ENCODE measurements at regions not wholly inside any gene's neighbourhood (a gene's known extent, or its start where the extent isn't known, plus 50 kb on each side); places are given as distances from the start of the nearest gene placed in this dataset.

DNA sequence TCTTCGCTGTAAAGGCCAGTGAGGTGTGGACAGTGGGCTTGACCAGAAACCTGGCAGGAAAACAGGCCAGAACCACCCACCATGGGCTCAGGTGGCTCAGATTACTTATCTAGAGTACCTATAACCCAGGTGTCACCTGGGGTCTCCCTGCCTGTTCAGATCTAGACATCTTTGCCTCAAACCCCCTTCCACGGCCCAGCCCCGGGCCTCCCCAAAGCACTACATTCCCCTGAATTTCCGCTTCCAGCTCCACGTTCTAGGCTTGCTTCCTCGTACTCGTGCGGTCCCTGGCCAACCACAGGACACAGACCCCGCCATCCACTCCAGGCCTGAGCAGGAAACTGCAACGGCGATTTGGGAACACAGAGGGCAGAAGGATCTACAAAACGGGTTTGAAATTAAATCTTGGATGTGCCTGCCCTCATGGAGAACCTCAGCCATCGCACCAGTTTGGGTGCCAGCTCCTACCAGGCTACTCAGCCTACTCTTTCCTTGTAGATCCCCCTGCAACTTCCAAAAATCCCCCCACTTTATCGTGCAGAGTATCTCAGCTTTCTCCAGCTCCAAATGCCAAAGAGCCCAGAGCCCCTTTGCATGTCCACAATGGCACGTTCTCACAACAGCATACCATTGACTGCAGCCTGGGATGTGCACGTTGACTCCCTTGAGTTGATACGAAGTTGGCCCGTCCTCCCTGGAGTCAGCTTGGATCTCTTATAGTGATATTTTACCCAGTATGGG is 62.7 kb upstream of the CACUL1 start:
- DNase-seq (ENCODE audit: low spot score, unreplicated experiment), result no peak
- Mint-ChIP-seq H3K27ac (no peak overlapping the region), H3K27me3 (peaks cover 9% of the 10 kb centered on the region), H3K9me3 (ENCODE audit: low read depth) (no peaks in the 10 kb centered on the region), H3K4me1 (ENCODE audit: low read depth) (no peaks in the 10 kb centered on the region), H3K36me3 (ENCODE audit: insufficient read depth) (no peaks in the 10 kb centered on the region), H3K4me3 (ENCODE audit: low read depth) (no peak overlapping the region)
- TF ChIP-seq, protein P1, sequence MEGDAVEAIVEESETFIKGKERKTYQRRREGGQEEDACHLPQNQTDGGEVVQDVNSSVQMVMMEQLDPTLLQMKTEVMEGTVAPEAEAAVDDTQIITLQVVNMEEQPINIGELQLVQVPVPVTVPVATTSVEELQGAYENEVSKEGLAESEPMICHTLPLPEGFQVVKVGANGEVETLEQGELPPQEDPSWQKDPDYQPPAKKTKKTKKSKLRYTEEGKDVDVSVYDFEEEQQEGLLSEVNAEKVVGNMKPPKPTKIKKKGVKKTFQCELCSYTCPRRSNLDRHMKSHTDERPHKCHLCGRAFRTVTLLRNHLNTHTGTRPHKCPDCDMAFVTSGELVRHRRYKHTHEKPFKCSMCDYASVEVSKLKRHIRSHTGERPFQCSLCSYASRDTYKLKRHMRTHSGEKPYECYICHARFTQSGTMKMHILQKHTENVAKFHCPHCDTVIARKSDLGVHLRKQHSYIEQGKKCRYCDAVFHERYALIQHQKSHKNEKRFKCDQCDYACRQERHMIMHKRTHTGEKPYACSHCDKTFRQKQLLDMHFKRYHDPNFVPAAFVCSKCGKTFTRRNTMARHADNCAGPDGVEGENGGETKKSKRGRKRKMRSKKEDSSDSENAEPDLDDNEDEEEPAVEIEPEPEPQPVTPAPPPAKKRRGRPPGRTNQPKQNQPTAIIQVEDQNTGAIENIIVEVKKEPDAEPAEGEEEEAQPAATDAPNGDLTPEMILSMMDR (IDR thresholded peaks at IDR 0.05; ENCODE audit: unreplicated experiment), result no peak

DNA sequence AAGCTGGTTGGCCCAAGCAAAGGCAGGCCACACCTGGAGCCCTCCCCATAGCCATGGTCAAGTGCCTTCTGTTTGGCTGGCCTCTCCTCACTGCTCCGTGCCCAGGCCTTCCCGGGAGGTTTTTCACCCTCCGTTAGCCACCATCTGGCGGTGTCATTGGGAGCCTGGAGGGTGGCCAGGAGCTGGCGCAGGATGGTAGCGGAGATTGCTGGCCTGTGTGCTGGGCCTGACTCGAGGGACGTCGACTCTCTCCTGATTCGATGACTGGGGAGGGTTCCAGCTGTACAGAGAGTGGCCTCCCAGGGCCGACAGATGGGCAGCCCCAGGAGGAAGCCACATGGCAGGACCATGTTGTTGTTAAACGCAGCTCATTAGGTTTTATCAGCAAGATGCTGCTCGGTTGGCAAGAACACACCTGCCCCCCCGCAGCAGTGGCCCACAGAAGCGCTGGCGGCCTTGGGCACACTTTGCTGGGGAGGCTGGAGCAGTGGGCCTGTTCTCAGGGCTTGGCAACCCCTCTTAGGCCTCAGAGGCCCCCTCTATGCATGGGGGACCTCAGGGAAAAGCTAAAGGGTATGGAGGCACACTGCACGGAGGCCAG is 64.0 kb upstream of the CACUL1 start:
- no peaks in the 10 kb centered on the region for H3K36me3 Mint-ChIP-seq (ENCODE audit: insufficient read depth)
- H3K4me3 Mint-ChIP-seq (ENCODE audit: low read depth), result no peak overlapping the region
- no peaks in the 10 kb centered on the region for H3K4me1 Mint-ChIP-seq (ENCODE audit: low read depth)
- no peaks in the 10 kb centered on the region for H3K9me3 Mint-ChIP-seq (ENCODE audit: low read depth)
- TF ChIP-seq, protein P1 (IDR thresholded peaks at IDR 0.05; ENCODE audit: unreplicated experiment), result no peak
- H3K27ac Mint-ChIP-seq, result no peak overlapping the region
- H3K27me3 Mint-ChIP-seq, result peaks cover 4% of the 10 kb centered on the region
- no peak for DNase-seq (ENCODE audit: low spot score, unreplicated experiment)

DNA sequence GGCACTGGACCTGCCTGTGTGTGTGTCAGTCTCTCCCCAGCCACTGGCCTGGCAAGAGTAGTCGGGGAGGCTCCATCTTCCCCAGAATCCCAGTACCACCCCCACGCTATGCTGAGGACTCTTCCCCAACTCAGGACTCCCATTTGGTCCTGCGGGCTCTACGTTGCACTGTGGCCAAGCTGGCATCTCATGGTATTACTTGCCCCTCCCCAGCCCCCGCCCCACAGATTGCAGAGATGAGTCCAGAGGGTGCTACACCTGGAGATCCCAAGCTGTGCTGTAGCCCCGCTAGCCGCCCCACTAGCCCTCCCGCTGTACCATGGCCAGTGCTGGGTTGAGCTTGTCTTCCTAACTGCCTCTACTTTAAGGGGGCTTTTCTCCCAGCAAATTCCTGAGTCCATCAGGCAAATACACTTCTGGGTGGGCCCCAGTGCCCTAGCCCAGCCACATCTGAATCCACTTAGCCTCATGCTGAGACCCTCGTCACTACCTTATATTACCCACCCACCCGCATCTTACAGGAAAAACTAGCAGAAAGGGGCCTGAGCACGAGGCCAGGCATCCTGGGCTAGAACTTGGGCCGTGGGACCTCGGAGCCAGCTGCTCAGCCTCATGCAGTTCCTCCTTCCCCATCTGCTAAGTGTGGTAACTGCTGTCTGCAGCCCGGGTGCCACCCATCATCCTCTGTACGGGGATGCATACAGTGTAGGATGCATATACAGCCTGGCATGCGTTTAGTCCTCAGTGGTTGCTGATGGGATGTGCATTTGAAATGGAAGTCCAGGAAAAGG is 65.8 kb upstream of the CACUL1 start:
- no peak overlapping the region for H3K4me3 Mint-ChIP-seq (ENCODE audit: low read depth)
- TF ChIP-seq, protein P1 (IDR thresholded peaks at IDR 0.05; ENCODE audit: unreplicated experiment), result no peak
- no peaks in the 10 kb centered on the region for H3K4me1 Mint-ChIP-seq (ENCODE audit: low read depth)
- DNase-seq (ENCODE audit: low spot score, unreplicated experiment), result no peak
- no peaks in the 10 kb centered on the region for H3K9me3 Mint-ChIP-seq (ENCODE audit: low read depth)
- H3K36me3 Mint-ChIP-seq (ENCODE audit: insufficient read depth), result no peaks in the 10 kb centered on the region
- no peak overlapping the region for H3K27ac Mint-ChIP-seq
- no peaks in the 10 kb centered on the region for H3K27me3 Mint-ChIP-seq

- Mint-ChIP-seq H3K4me1 (ENCODE audit: low read depth) (no peaks in the 10 kb centered on the region), H3K27me3 (peaks cover 3% of the 10 kb centered on the region), H3K9me3 (ENCODE audit: low read depth) (no peaks in the 10 kb centered on the region), H3K36me3 (ENCODE audit: insufficient read depth) (no peaks in the 10 kb centered on the region), H3K4me3 (ENCODE audit: low read depth) (no peak overlapping the region), H3K27ac (no peak overlapping the region)
- no peak for DNase-seq (ENCODE audit: low spot score, unreplicated experiment)
- TF ChIP-seq, protein P1 (IDR thresholded peaks at IDR 0.05; ENCODE audit: unreplicated experiment), result no peak
These were observed 68.6 kb upstream of the CACUL1 start for GRCh38 chr10:118823256-118823907.

DNA sequence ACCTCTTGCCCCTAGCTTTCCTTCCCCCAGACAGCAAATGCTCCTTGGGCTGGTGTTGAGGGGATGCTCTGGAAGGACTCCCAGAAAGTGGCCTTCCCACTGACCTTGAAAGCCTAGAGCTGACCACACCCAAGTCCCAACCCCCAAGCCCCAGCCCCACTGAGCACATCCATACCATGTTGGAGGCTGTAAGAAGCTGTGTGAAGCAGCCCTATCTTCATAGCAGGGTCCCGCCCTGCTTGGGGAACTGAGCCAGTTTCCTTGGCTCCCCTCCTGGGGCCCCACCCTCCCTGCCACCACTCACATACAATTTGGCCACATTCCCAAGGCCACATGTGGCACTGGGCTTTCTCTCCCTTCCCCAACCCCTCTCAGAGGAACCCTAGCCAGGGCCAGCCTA is 72.3 kb upstream of the CACUL1 start:
- no peak for DNase-seq (ENCODE audit: low spot score, unreplicated experiment)
- no peak overlapping the region for H3K27ac Mint-ChIP-seq
- H3K27me3 Mint-ChIP-seq, result peaks cover 5% of the 10 kb centered on the region
- no peaks in the 10 kb centered on the region for H3K9me3 Mint-ChIP-seq (ENCODE audit: low read depth)
- no peaks in the 10 kb centered on the region for H3K36me3 Mint-ChIP-seq (ENCODE audit: insufficient read depth)
- no peaks in the 10 kb centered on the region for H3K4me1 Mint-ChIP-seq (ENCODE audit: low read depth)
- H3K4me3 Mint-ChIP-seq (ENCODE audit: low read depth), result no peak overlapping the region
- TF ChIP-seq, protein P1 (IDR thresholded peaks at IDR 0.05; ENCODE audit: unreplicated experiment), result no peak

All from progenitor cell of endocrine pancreas (in vitro differentiated cells).